WTC11 (cell line): ENCODE measurements at regions not wholly inside any gene's neighbourhood (a gene's known extent, or its start where the extent isn't known, plus 50 kb on each side); places are given as distances from the start of the nearest gene placed in this dataset.

Experiments used
- CTCF ChIP-seq: fragments of 200-600 bp; IDR thresholded peaks from 2 replicates; pipeline ENCODE4 v1.8.0; 2022; ENCODE audit warnings: antibody characterized with exemption
- EMX1 ChIP-seq: fragments of 250-450 bp; sonication (Bioruptor Pico); IDR thresholded peaks from 2 replicates; pipeline ENCODE4 v1.8.0; 2021; ENCODE audit warnings: mild to moderate bottlenecking
- MAX ChIP-seq: sonication (generic); formaldehyde crosslinking; IDR thresholded peaks from 2 replicates; pipeline ENCODE4 v1.8.0; 2022; ENCODE audit warnings: mild to moderate bottlenecking, missing genetic modification reagents
- STAT6 ChIP-seq: sonication (generic); formaldehyde crosslinking; conservative IDR thresholded peaks from 2 replicates; pipeline ENCODE4 v1.8.1; 2023; ENCODE audit warnings: mild to moderate bottlenecking, low read depth, missing genetic modification reagents, moderate library complexity
- USF1 ChIP-seq: sonication (generic); formaldehyde crosslinking; IDR thresholded peaks from 2 replicates; pipeline ENCODE4 v1.8.0; 2022; ENCODE audit warnings: mild to moderate bottlenecking, missing genetic modification reagents

GRCh38 chr7:69342154-69342884, 256.0 kb upstream of the AUTS2 start:
- no peak for TF ChIP-seq MAX
- no peak for TF ChIP-seq CTCF
- TF ChIP-seq EMX1 (CRISPR knock-in tag): no peak
- TF ChIP-seq USF1 (CRISPR knock-in tag): no peak
- TF ChIP-seq STAT6 (CRISPR knock-in tag): no peak
